KMS-11 (cell line): ENCODE measurements at regions not wholly inside any gene's neighbourhood (a gene's known extent, or its start where the extent isn't known, plus 50 kb on each side); places are given as distances from the start of the nearest gene placed in this dataset.

Source experiments
- H2AFZ ChIP-seq: fragments of 200-600 bp; sonication (generic); 2 replicates; pipeline ENCODE4 v1.6.1; 2016; ENCODE audit warnings: antibody characterized with exemption, mixed run types, low read depth
- H3K27ac ChIP-seq: fragments of 200-600 bp; sonication (generic); 2 replicates; pipeline ENCODE4 v1.6.1; 2016; ENCODE audit warnings: mild to moderate bottlenecking, mixed run types
- H3K27me3 ChIP-seq: fragments of 200-600 bp; sonication (generic); 2 replicates; pipeline ENCODE4 v1.6.1; 2017; ENCODE audit warnings: mild to moderate bottlenecking, low read depth, mixed run types, moderate library complexity; ENCODE audit not compliant: insufficient read depth
- H3K36me3 ChIP-seq: fragments of 200-600 bp; sonication (generic); 2 replicates; pipeline ENCODE4 v1.6.1; 2017; ENCODE audit warnings: mild to moderate bottlenecking, mixed run types; ENCODE audit not compliant: insufficient read depth
- H3K4me1 ChIP-seq: fragments of 200-600 bp; sonication (generic); 2 replicates; pipeline ENCODE4 v1.6.1; 2016; ENCODE audit warnings: mild to moderate bottlenecking, low read depth, mixed run types; ENCODE audit not compliant: poor library complexity, severe bottlenecking
- H3K4me2 ChIP-seq: fragments of 200-600 bp; sonication (generic); 2 replicates; pipeline ENCODE4 v1.7.0; 2016; ENCODE audit warnings: mild to moderate bottlenecking, mixed run types
- H3K4me3 ChIP-seq: fragments of 200-600 bp; sonication (generic); IDR thresholded peaks from 2 replicates; pipeline ENCODE4 v1.6.1; 2017; ENCODE audit warnings: low read depth, low read length, mixed read lengths; ENCODE audit not compliant: insufficient read depth
- H3K79me2 ChIP-seq: fragments of 200-600 bp; sonication (generic); 2 replicates; pipeline ENCODE4 v1.6.1; 2016; ENCODE audit warnings: low read depth, mixed run types; ENCODE audit not compliant: insufficient read depth
- H3K9ac ChIP-seq: fragments of 200-600 bp; sonication (generic); 2 replicates; pipeline ENCODE4 v1.6.1; 2016; ENCODE audit warnings: mild to moderate bottlenecking, mixed run types
- H4K20me1 ChIP-seq: fragments of 200-600 bp; sonication (generic); 2 replicates; pipeline ENCODE4 v1.6.1; 2016; ENCODE audit warnings: mild to moderate bottlenecking, mixed run types; ENCODE audit not compliant: insufficient read depth
- CTCF ChIP-seq: fragments of 200-600 bp; sonication (generic); conservative IDR thresholded peaks from 2 replicates; pipeline ENCODE4 v1.6.1; 2017; ENCODE audit warnings: low read depth, mild to moderate bottlenecking, antibody characterized with exemption, low read length, moderate library complexity, mixed read lengths

GRCh38 chr18:66077066-66077465 is 326.3 kb downstream of the CDH7 start:
- no peaks in the 10 kb centered on the region for H3K36me3 ChIP-seq

GRCh38 chr18:66066191-66066590 is 315.4 kb downstream of the CDH7 start:
- peaks cover 74% of the 10 kb centered on the region for H3K4me1 ChIP-seq
- H3K27ac ChIP-seq = peak overlapping the region; percentile 4; the same call in 1 of the 2 replicates
- no peak overlapping the region; the same call in 1 of the 2 replicates for H2AFZ ChIP-seq
- H3K9ac ChIP-seq = no peak overlapping the region
- no peaks in the 10 kb centered on the region for H4K20me1 ChIP-seq
- TF ChIP-seq CTCF = no peak
- peak overlapping the region; percentile 33 for H3K4me2 ChIP-seq
- no peak overlapping the region for H3K4me3 ChIP-seq
- H3K36me3 ChIP-seq = no peaks in the 10 kb centered on the region
- no peaks in the 10 kb centered on the region for H3K79me2 ChIP-seq
- H3K27me3 ChIP-seq = no peaks in the 10 kb centered on the region

More at GRCh38 chr18:66077066-66077465, 326.3 kb downstream of the CDH7 start:
- no peak for TF ChIP-seq CTCF
- Histone ChIP-seq H3K4me3 (no peak overlapping the region), H3K4me1 (no peaks in the 10 kb centered on the region), H3K27ac (no peak overlapping the region), H3K79me2 (no peaks in the 10 kb centered on the region), H2AFZ (no peak overlapping the region), H3K4me2 (no peak overlapping the region), H3K27me3 (no peaks in the 10 kb centered on the region), H3K9ac (no peak overlapping the region), H4K20me1 (no peaks in the 10 kb centered on the region)

GRCh38 chr18:66048406-66048805 is 297.6 kb downstream of the CDH7 start:
- no peak overlapping the region for H2AFZ ChIP-seq
- no peaks in the 10 kb centered on the region for H4K20me1 ChIP-seq
- H3K9ac ChIP-seq = no peak overlapping the region
- no peaks in the 10 kb centered on the region for H3K79me2 ChIP-seq
- H3K27me3 ChIP-seq = no peaks in the 10 kb centered on the region
- no peak overlapping the region for H3K4me2 ChIP-seq
- H3K4me3 ChIP-seq = no peak overlapping the region
- no peak for TF ChIP-seq CTCF
- peaks cover 14% of the 10 kb centered on the region for H3K4me1 ChIP-seq
- no peaks in the 10 kb centered on the region for H3K36me3 ChIP-seq
- H3K27ac ChIP-seq = no peak overlapping the region

GRCh38 chr18:66046032-66046602 is 295.3 kb downstream of the CDH7 start:
- Histone ChIP-seq H3K4me2 (peak overlapping the region; percentile 21), H3K36me3 (no peaks in the 10 kb centered on the region), H3K9ac (no peak overlapping the region), H3K4me1 (peaks cover 14% of the 10 kb centered on the region), H3K79me2 (no peaks in the 10 kb centered on the region), H3K4me3 (no peak overlapping the region), H2AFZ (peak overlapping the region; percentile 23; the same call in 1 of the 2 replicates), H3K27ac (peak overlapping the region; percentile 23; the same call in 1 of the 2 replicates), H3K27me3 (no peaks in the 10 kb centered on the region), H4K20me1 (no peaks in the 10 kb centered on the region)
- no peak for TF ChIP-seq CTCF
